Activated CD8-positive, alpha-beta memory T cell treated with anti-CD3 and anti-CD28 coated beads for 4 hours (primary cell): ENCODE measurements at regions not wholly inside any gene's neighbourhood (a gene's known extent, or its start where the extent isn't known, plus 50 kb on each side); places are given as distances from the start of the nearest gene placed in this dataset.
"Not testable (repeated sequence)": the region's sequence is repeated elsewhere in the genome, so short reads cannot be mapped to it uniquely, and the experiment has no call there.

ENCODE experiments used
- DNase-seq, 2 donors: peaks; one replicate each; pipeline ENCODE4 v3.0.0-alpha.2; 2020; ENCODE audit warnings: low read depth in 2 of 2

- no peak for DNase-seq
These were observed 296.8 kb downstream of the PREX1 start for GRCh38 chr20:48530957-48531356.

- no peak for DNase-seq
These were observed 299.5 kb downstream of the PREX1 start for GRCh38 chr20:48528346-48528745.

GRCh38 chr20:48527771-48528170, 300.0 kb downstream of the PREX1 start:
- no peak for DNase-seq

GRCh38 chr20:48526936-48527335, 300.9 kb downstream of the PREX1 start:
- DNase-seq = no peak

- DNase-seq = no peak
These were observed 302.4 kb downstream of the PREX1 start for GRCh38 chr20:48525400-48525799.

- no peak for DNase-seq
These were observed 303.2 kb downstream of the PREX1 start for GRCh38 chr20:48524582-48524981.

- no peak for DNase-seq
These were observed 304.4 kb downstream of the PREX1 start for GRCh38 chr20:48523191-48523995.

- DNase-seq = no peak
These were observed 306.7 kb downstream of the PREX1 start for GRCh38 chr20:48521121-48521520.

GRCh38 chr20:48516196-48516595, 311.6 kb downstream of the PREX1 start:
- not testable (repeated sequence) for DNase-seq

- not testable (repeated sequence) for DNase-seq
These were observed 313.2 kb downstream of the PREX1 start for GRCh38 chr20:48514577-48514976.

- DNase-seq = not testable (repeated sequence)
These were observed 315.3 kb downstream of the PREX1 start for GRCh38 chr20:48512539-48512938.

GRCh38 chr20:48505066-48505465, 322.7 kb downstream of the PREX1 start:
- DNase-seq = not testable (repeated sequence)

- no peak for DNase-seq
These were observed 324.5 kb downstream of the PREX1 start for GRCh38 chr20:48503166-48503815.

- DNase-seq = no peak
These were observed 325.0 kb downstream of the PREX1 start for GRCh38 chr20:48502758-48503157.

GRCh38 chr20:48502016-48502415, 325.8 kb downstream of the PREX1 start:
- DNase-seq = no peak

GRCh38 chr20:48500900-48501299, 326.9 kb downstream of the PREX1 start:
- not testable (repeated sequence) for DNase-seq

GRCh38 chr20:48498939-48499338, 328.9 kb downstream of the PREX1 start:
- not testable (repeated sequence) for DNase-seq

GRCh38 chr20:48498125-48498524, 329.7 kb downstream of the PREX1 start:
- DNase-seq = not testable (repeated sequence)

GRCh38 chr20:48493966-48494365, 333.8 kb downstream of the PREX1 start:
- no peak for DNase-seq

- DNase-seq = not testable (repeated sequence)
These were observed 334.5 kb downstream of the PREX1 start for GRCh38 chr20:48493331-48493730.

GRCh38 chr20:48492715-48493070, 335.1 kb downstream of the PREX1 start:
- DNase-seq = no peak

- no peak for DNase-seq
These were observed 335.6 kb downstream of the PREX1 start for GRCh38 chr20:48492015-48492714.
